Vagina (tissue), 2 donors: ENCODE measurements at regions not wholly inside any gene's neighbourhood (a gene's known extent, or its start where the extent isn't known, plus 50 kb on each side); places are given as distances from the start of the nearest gene placed in this dataset.
"Not testable (repeated sequence)": the region's sequence is repeated elsewhere in the genome, so short reads cannot be mapped to it uniquely, and the experiment has no call there.

Source experiments
- DNase-seq, 2 donors: peaks; one replicate each; pipeline ENCODE4 v3.0.0-alpha.2; 2017; ENCODE audit errors: extremely low spot score in 2 of 2
- H3K27ac ChIP-seq: fragments of 200-600 bp; sonication (generic); one replicate; pipeline ENCODE4 v1.5.1; 2019
- H3K27me3 ChIP-seq: fragments of 200-600 bp; sonication (generic); one replicate; pipeline ENCODE4 v1.5.1; 2019
- H3K36me3 ChIP-seq, 2 donors: fragments of 200-600 bp; sonication (generic); one replicate each; pipeline ENCODE4 v1.5.1; 2017 to 2019
- H3K4me1 ChIP-seq: fragments of 200-600 bp; sonication (generic); one replicate; pipeline ENCODE4 v1.5.1; 2019
- H3K4me3 ChIP-seq, 2 donors: fragments of 200-600 bp; sonication (generic); 1 replicate in 1 of 2; 2 replicates in 1 of 2; pipeline ENCODE4 v1.5.1; 2016 to 2019
- H3K9me3 ChIP-seq: fragments of 200-600 bp; sonication (generic); one replicate; pipeline ENCODE4 v1.5.1; 2019
- CTCF ChIP-seq, 3 experiments: fragments of 450-650 bp in 2 of 3; fragments of 200-600 bp in 1 of 3; sonication (generic) in 1 of 3; IDR thresholded peaks; one replicate each; pipeline ENCODE4 v1.5.1; 2017 to 2019; ENCODE audit warnings: antibody characterized with exemption in 3 of 3, mild to moderate bottlenecking in 2 of 3, moderate library complexity in 2 of 3
- POLR2A ChIP-seq, 2 donors: fragments of 450-650 bp; IDR thresholded peaks; one replicate each; pipeline ENCODE4 v1.6.1; 2017; ENCODE audit warnings: antibody characterized with exemption in 2 of 2, mild to moderate bottlenecking in 2 of 2, moderate library complexity in 2 of 2
- POLR2AphosphoS5 ChIP-seq, 2 donors: sonication (generic); formaldehyde crosslinking; IDR thresholded peaks; one replicate each; pipeline ENCODE4 v1.9.0; 2017; ENCODE audit warnings: antibody characterized with exemption in 2 of 2, mild to moderate bottlenecking in 2 of 2, low read depth in 1 of 2; ENCODE audit not compliant: insufficient read depth in 1 of 2
- intact Hi-C: fragments of 100-400 bp; cut with DNase I; formaldehyde crosslinking; loops from one replicate; pipeline ENCODE4 v1.15.1; 2023

DNA sequence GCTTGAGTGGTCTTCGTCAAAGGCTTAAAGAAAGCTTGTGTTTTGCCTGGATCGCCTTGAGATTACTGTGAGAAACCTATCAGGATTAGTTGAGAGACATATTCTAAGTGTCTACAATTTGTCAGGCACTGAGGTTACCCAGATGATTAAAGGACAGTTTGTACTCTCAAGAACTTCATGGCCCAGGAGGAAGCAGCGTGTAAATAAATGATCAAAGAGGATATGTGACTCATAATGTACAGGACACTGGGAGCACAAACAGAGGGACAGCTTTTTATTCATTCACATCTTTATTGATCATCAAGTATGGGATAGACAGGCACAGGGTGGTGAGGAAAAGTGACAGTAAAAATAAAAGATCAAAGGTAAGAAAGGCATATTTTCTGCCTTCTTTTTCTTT, 152.6 kb upstream of the FSHR start:
- Histone ChIP-seq H3K9me3 (no peaks in the 10 kb centered on the region), H3K36me3 (no peaks in the 10 kb centered on the region), H3K27ac (no peak overlapping the region), H3K27me3 (no peaks in the 10 kb centered on the region), H3K4me3 (no peak overlapping the region), H3K4me1 (no peaks in the 10 kb centered on the region)
- no peak for DNase-seq
- intact Hi-C loops = no loop called here
- TF ChIP-seq CTCF (IDR thresholded peaks at IDR 0.05) = no peak
- TF ChIP-seq POLR2AphosphoS5 (IDR thresholded peaks at IDR 0.05; ENCODE audit: insufficient read depth in 1 of 2, low read depth in 1 of 2) = no peak
- no peak for TF ChIP-seq POLR2A (IDR thresholded peaks at IDR 0.05)

- H3K36me3 ChIP-seq, H3K4me3 ChIP-seq, H3K9me3 ChIP-seq, H3K27ac ChIP-seq, intact Hi-C loops, H3K27me3 ChIP-seq, DNase-seq, H3K4me1 ChIP-seq: not testable (repeated sequence)
Observed at GRCh38 chr2:49298693-49299092, 144.4 kb upstream of the FSHR start.

DNA sequence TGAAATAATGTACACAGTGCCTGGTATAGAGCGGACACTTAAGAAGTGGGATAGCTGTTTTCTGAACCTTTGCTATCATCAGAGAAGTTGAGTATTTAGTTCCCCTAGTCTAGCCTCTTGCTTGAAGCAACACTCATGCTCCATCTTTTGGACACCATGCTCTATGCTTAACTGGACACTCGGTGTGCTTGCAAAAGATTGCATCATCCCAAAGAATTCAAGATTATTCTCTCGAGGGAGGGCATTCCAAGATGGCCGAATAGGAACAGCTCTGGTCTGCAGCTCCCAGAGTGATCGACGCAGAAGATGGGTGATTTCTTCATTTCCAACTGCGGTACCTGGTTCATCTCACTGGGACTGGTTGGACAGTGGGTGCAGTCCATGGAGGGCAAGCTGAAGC, 143.9 kb upstream of the FSHR start:
- TF ChIP-seq POLR2A (IDR thresholded peaks at IDR 0.05) = no peak
- no peak for TF ChIP-seq POLR2AphosphoS5 (IDR thresholded peaks at IDR 0.05; ENCODE audit: insufficient read depth in 1 of 2, low read depth in 1 of 2)
- TF ChIP-seq CTCF (IDR thresholded peaks at IDR 0.05) = no peak
- Histone ChIP-seq H3K27ac (no peak overlapping the region), H3K27me3 (no peaks in the 10 kb centered on the region), H3K36me3 (no peaks in the 10 kb centered on the region), H3K9me3 (no peaks in the 10 kb centered on the region), H3K4me1 (no peaks in the 10 kb centered on the region), H3K4me3 (no peak overlapping the region)
- intact Hi-C loops = no loop called here
- no peak for DNase-seq

DNA sequence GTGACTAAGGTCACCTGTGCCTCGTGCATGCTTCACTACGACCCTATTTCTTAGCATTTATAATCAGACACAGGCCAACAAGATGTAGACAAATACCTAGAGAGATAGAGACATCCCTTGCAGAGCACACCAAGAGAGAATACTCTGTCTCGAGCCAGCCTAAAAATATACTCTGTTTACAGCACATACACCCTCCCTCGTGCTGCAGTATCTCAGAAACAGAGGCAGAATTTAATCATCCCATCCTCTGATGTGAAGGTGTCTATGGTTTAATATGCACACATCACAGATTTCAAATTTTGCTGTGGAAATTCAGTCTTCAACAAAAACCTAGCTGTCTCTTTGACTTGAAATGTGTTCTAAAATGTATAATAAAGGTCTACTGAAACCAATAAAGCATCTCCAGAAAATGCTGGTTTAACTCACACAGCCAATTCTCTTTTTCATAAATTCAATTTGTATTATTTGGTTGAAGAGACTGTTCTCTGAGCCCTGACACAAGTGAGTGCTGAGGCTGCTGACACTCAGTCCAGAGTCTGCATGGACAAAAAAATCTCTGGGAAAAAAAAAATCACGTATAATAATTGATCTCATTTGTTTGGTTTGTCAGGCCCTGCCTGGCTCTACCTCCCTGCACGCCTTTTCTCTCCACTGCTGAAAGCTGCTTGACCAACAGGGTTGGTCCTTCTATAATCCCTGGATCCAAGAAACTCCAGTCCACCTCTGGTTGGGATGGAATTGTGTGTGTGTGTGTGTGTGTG, 142.0 kb upstream of the FSHR start:
- TF ChIP-seq CTCF (IDR thresholded peaks at IDR 0.05) (no peak), POLR2AphosphoS5 (IDR thresholded peaks at IDR 0.05; ENCODE audit: insufficient read depth in 1 of 2, low read depth in 1 of 2) (no peak), POLR2A (IDR thresholded peaks at IDR 0.05) (no peak)
- DNase-seq = no peak
- no peaks in the 10 kb centered on the region for H3K4me1 ChIP-seq
- intact Hi-C loops = no loop called here
- no peaks in the 10 kb centered on the region for H3K36me3 ChIP-seq
- H3K9me3 ChIP-seq = no peaks in the 10 kb centered on the region
- H3K27ac ChIP-seq = no peak overlapping the region
- H3K27me3 ChIP-seq = no peaks in the 10 kb centered on the region
- no peak overlapping the region for H3K4me3 ChIP-seq

- no peak overlapping the region for H3K27ac ChIP-seq
- no peaks in the 10 kb centered on the region for H3K36me3 ChIP-seq
- no peaks in the 10 kb centered on the region for H3K4me1 ChIP-seq
- H3K27me3 ChIP-seq = no peaks in the 10 kb centered on the region
- TF ChIP-seq CTCF (IDR thresholded peaks at IDR 0.05) (no peak), POLR2A (IDR thresholded peaks at IDR 0.05) (no peak), POLR2AphosphoS5 (IDR thresholded peaks at IDR 0.05; ENCODE audit: insufficient read depth in 1 of 2, low read depth in 1 of 2) (no peak)
- intact Hi-C loops = no loop called here
- no peak overlapping the region for H3K4me3 ChIP-seq
- H3K9me3 ChIP-seq = no peaks in the 10 kb centered on the region
- DNase-seq = no peak
Observed at GRCh38 chr2:49294225-49294624, 139.9 kb upstream of the FSHR start.
